ENCODE measurements at regions not wholly inside any gene's neighbourhood (a gene's known extent, or its start where the extent isn't known, plus 50 kb on each side); places are given as distances from the start of the nearest gene placed in this dataset.

DNA sequence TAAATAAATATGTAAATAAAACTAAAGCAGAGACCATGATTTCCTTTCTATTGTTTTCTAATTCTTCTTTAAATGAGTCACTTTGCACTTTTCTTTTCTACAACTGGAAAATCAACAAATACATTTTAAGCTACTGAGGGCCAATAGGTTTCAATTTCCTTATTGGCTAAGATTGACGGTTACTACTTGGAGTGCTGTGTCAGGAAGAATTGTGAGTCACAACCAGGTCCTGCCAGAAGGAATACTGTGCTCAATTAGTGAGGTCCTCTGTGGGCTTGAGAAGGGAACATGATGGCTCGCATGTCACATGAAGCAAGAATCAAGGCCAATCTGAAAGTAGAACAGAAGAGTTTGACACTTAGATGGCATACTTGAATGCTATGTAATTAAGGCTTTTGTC lies 110.8 kb downstream of the HMHB1 start:
- TF ChIP-seq, protein P1, sequence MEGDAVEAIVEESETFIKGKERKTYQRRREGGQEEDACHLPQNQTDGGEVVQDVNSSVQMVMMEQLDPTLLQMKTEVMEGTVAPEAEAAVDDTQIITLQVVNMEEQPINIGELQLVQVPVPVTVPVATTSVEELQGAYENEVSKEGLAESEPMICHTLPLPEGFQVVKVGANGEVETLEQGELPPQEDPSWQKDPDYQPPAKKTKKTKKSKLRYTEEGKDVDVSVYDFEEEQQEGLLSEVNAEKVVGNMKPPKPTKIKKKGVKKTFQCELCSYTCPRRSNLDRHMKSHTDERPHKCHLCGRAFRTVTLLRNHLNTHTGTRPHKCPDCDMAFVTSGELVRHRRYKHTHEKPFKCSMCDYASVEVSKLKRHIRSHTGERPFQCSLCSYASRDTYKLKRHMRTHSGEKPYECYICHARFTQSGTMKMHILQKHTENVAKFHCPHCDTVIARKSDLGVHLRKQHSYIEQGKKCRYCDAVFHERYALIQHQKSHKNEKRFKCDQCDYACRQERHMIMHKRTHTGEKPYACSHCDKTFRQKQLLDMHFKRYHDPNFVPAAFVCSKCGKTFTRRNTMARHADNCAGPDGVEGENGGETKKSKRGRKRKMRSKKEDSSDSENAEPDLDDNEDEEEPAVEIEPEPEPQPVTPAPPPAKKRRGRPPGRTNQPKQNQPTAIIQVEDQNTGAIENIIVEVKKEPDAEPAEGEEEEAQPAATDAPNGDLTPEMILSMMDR (conservative IDR thresholded peaks at IDR 0.05; ENCODE audit: low read depth, low read length) = no peak
- no peak for TF ChIP-seq EZH2 (IDR thresholded peaks at IDR 0.05; ENCODE audit: borderline replicate concordance, low read depth, low read length, poor library complexity, severe bottlenecking)
